OCI-LY3 (cell line): ENCODE measurements at regions not wholly inside any gene's neighbourhood (a gene's known extent, or its start where the extent isn't known, plus 50 kb on each side); places are given as distances from the start of the nearest gene placed in this dataset.

Source experiments
- H2AFZ ChIP-seq: fragments of 200-600, 300-600 bp; shearing (Covaris generic); 2 replicates; pipeline ENCODE4 v1.6.0; 2014; ENCODE audit warnings: antibody characterized with exemption, low read depth, low read length
- H3K27ac ChIP-seq: fragments of 200-600, 300-600 bp; sonication (generic); 2 replicates; pipeline ENCODE4 v1.5.1; 2014; ENCODE audit warnings: mild to moderate bottlenecking, low read length, moderate library complexity, mixed read lengths
- H3K27me3 ChIP-seq: fragments of 200-600, 300-600 bp; sonication (generic); 2 replicates; pipeline ENCODE4 v1.6.1; 2014; ENCODE audit warnings: low read depth, low read length, mixed read lengths
- H3K36me3 ChIP-seq: fragments of 200-600, 300-600 bp; sonication (generic); replicated peaks from 2 replicates; pipeline ENCODE3; 2014; ENCODE audit warnings: low read depth, low read length, mixed read lengths
- H3K4me1 ChIP-seq: fragments of 300-600, 200-600 bp; sonication (generic); 2 replicates; pipeline ENCODE4 v1.6.1; 2014; ENCODE audit warnings: low read length, mixed read lengths
- H3K4me2 ChIP-seq: fragments of 200-600, 300-600 bp; sonication (generic); 2 replicates; pipeline ENCODE4 v1.6.1; 2014; ENCODE audit warnings: low read length, mixed read lengths
- H3K4me3 ChIP-seq: fragments of 300-600, 200-600 bp; sonication (generic); 2 replicates; pipeline ENCODE4 v1.5.1; 2014; ENCODE audit warnings: antibody characterized with exemption, mild to moderate bottlenecking, low read length, moderate library complexity
- H3K79me2 ChIP-seq: fragments of 300-600, 200-600 bp; shearing (Covaris generic); 2 replicates; pipeline ENCODE4 v1.6.1; 2014; ENCODE audit warnings: mild to moderate bottlenecking, low read length, mixed read lengths
- H3K9ac ChIP-seq: fragments of 300-600, 200-600 bp; shearing (Covaris generic); 2 replicates; pipeline ENCODE4 v1.6.0; 2014; ENCODE audit warnings: mild to moderate bottlenecking, low read length, moderate library complexity
- H3K9me3 ChIP-seq: fragments of 200-600, 300-600 bp; shearing (Covaris generic); 2 replicates; pipeline ENCODE4 v1.6.1; 2014; ENCODE audit warnings: low read length, mixed read lengths; ENCODE audit not compliant: insufficient read depth
- H4K20me1 ChIP-seq: fragments of 200-600, 300-600 bp; sonication (generic); 2 replicates; pipeline ENCODE4 v1.6.1; 2016; ENCODE audit warnings: low read length, mixed read lengths; ENCODE audit not compliant: insufficient read depth
- CTCF ChIP-seq: fragments of 200-600, 300-600 bp; sonication (generic); IDR thresholded peaks from 2 replicates; pipeline ENCODE4 v1.5.1; 2014; ENCODE audit warnings: antibody characterized with exemption, low read length, low read depth
- EZH2phosphoT487 ChIP-seq: fragments of 200-600 bp; shearing (Covaris generic); IDR thresholded peaks from 2 replicates; pipeline ENCODE4 v1.6.1; 2018; ENCODE audit warnings: antibody characterized with exemption, mixed run types, low read depth

GRCh38 chr7:52539414-52539813, 496.0 kb upstream of the POM121L12 start:
- H2AFZ ChIP-seq: no peak overlapping the region
- H3K36me3 ChIP-seq: no peaks in the 10 kb centered on the region
- H4K20me1 ChIP-seq: no peaks in the 10 kb centered on the region
- H3K4me3 ChIP-seq: no peak overlapping the region
- no peaks in the 10 kb centered on the region for H3K79me2 ChIP-seq
- H3K9me3 ChIP-seq: no peaks in the 10 kb centered on the region
- no peaks in the 10 kb centered on the region for H3K4me1 ChIP-seq
- H3K27ac ChIP-seq: no peak overlapping the region
- no peaks in the 10 kb centered on the region for H3K27me3 ChIP-seq
- no peak overlapping the region for H3K9ac ChIP-seq
- TF ChIP-seq EZH2phosphoT487 (no peak), CTCF (no peak)
- H3K4me2 ChIP-seq: no peak overlapping the region

- Histone ChIP-seq H3K36me3 (no peaks in the 10 kb centered on the region), H3K79me2 (no peaks in the 10 kb centered on the region), H2AFZ (0 out of 2 replicates have a peak overlapping the region, but pooled peaks have one; percentile 25), H3K4me2 (no peak overlapping the region), H3K4me3 (no peak overlapping the region), H3K9ac (no peak overlapping the region), H3K27ac (no peak overlapping the region), H3K9me3 (0 out of 2 replicates have a peak, but pooled peaks cover 5% of the 10 kb centered on the region), H3K4me1 (no peaks in the 10 kb centered on the region), H4K20me1 (no peaks in the 10 kb centered on the region), H3K27me3 (no peaks in the 10 kb centered on the region)
- TF ChIP-seq EZH2phosphoT487 (no peak), CTCF (no peak)
Measured at GRCh38 chr7:52537051-52537450, 498.4 kb upstream of the POM121L12 start.

- no peaks in the 10 kb centered on the region for H3K4me1 ChIP-seq
- no peak overlapping the region for H2AFZ ChIP-seq
- no peaks in the 10 kb centered on the region for H3K9me3 ChIP-seq
- H4K20me1 ChIP-seq: no peaks in the 10 kb centered on the region
- no peak overlapping the region for H3K4me2 ChIP-seq
- TF ChIP-seq EZH2phosphoT487 (no peak), CTCF (no peak)
- H3K4me3 ChIP-seq: no peak overlapping the region
- no peaks in the 10 kb centered on the region for H3K27me3 ChIP-seq
- H3K27ac ChIP-seq: no peak overlapping the region
- H3K9ac ChIP-seq: no peak overlapping the region
- no peaks in the 10 kb centered on the region for H3K36me3 ChIP-seq
- H3K79me2 ChIP-seq: no peaks in the 10 kb centered on the region
Measured at GRCh38 chr7:52525772-52526341, 509.6 kb upstream of the POM121L12 start.

- Histone ChIP-seq H3K4me2 (no peak overlapping the region), H3K9me3 (no peaks in the 10 kb centered on the region; the same call in 1 of the 2 replicates), H3K36me3 (no peaks in the 10 kb centered on the region), H3K79me2 (no peaks in the 10 kb centered on the region), H3K27ac (no peak overlapping the region), H3K4me1 (no peaks in the 10 kb centered on the region), H2AFZ (no peak overlapping the region), H3K27me3 (no peaks in the 10 kb centered on the region), H4K20me1 (no peaks in the 10 kb centered on the region), H3K4me3 (no peak overlapping the region), H3K9ac (no peak overlapping the region)
- TF ChIP-seq EZH2phosphoT487 (no peak), CTCF (no peak)
Measured at GRCh38 chr7:52518869-52519268, 516.6 kb upstream of the POM121L12 start.
